H1 (cell line): ENCODE measurements at regions not wholly inside any gene's neighbourhood (a gene's known extent, or its start where the extent isn't known, plus 50 kb on each side); places are given as distances from the start of the nearest gene placed in this dataset.

Experiments used
- ASH2L ChIP-seq: fragments of 200-600, 300-600 bp; sonication (generic); IDR thresholded peaks from one replicate; pipeline ENCODE4 v1.7.1; 2017; ENCODE audit warnings: low read length
- BRCA1 ChIP-seq: IDR thresholded peaks from 2 replicates; pipeline ENCODE4 v1.6.1; 2012; ENCODE audit warnings: low read depth, low read length, improper control_type of control experiment
- CTBP2 ChIP-seq: IDR thresholded peaks from 2 replicates; pipeline ENCODE4 v1.7.0; 2011; ENCODE audit warnings: borderline replicate concordance, mild to moderate bottlenecking, moderate library complexity, mixed read lengths, low read length; ENCODE audit not compliant: insufficient read depth, insufficient read length

DNA sequence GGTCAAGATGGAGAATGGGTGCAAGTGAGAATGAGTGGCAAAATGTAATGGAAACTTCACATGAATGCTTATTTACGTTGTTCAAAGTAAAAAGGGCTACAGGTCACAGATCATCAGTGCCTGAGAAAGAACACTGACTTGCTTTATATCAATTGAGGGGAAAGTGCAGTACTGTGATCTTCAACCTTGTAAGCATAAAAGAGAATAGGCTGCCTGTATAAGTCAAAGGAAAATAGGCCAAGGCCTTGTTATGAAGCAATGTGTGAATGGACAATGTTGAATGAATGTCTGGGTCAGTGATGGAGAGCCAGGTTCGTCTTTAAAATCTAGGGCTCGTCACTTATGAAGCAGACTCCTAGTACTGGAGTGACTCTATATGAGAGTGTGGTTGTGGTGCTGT is 158.6 kb upstream of the NT5E start (continued):
- TF ChIP-seq CTBP2, result no peak
- no peak for TF ChIP-seq ASH2L
- no peak for TF ChIP-seq BRCA1
